PFSK-1 (cell line): ENCODE measurements at regions not wholly inside any gene's neighbourhood (a gene's known extent, or its start where the extent isn't known, plus 50 kb on each side); places are given as distances from the start of the nearest gene placed in this dataset.

ENCODE experiments used
- REST ChIP-seq, 2 experiments: IDR thresholded peaks; 2 replicates each; pipeline versions ENCODE4 v1.6.1 to v1.8.0; 2011 to 2012; ENCODE audit warnings: low read depth in 2 of 2, low read length in 2 of 2, control low read depth in 1 of 2, inconsistent platforms in 1 of 2, mild to moderate bottlenecking in 1 of 2, moderate library complexity in 1 of 2; ENCODE audit not compliant: insufficient read depth in 1 of 2
- SIN3A ChIP-seq: IDR thresholded peaks from 2 replicates; pipeline ENCODE4 v1.6.1; 2012; ENCODE audit warnings: mild to moderate bottlenecking, low read length, moderate library complexity, borderline replicate concordance; ENCODE audit not compliant: insufficient read depth
- TAF1 ChIP-seq: IDR thresholded peaks from 2 replicates; pipeline ENCODE4 v1.6.1; 2012; ENCODE audit warnings: low read length, control low read depth, borderline replicate concordance; ENCODE audit not compliant: insufficient read depth

- TF ChIP-seq REST (IDR thresholded peaks at IDR 0.05; ENCODE audit: insufficient read depth in 1 of 2, low read depth in 2 of 2, low read length in 2 of 2) (no peak), SIN3A (no peak), TAF1 (no peak)
These were observed 412.5 kb downstream of the CCDC91 start for GRCh38 chr12:28602786-28603185.
